C4-2B (cell line): ENCODE measurements at regions not wholly inside any gene's neighbourhood (a gene's known extent, or its start where the extent isn't known, plus 50 kb on each side); places are given as distances from the start of the nearest gene placed in this dataset.

Experiments
- ZFX ChIP-seq: fragments of 450-650 bp; IDR thresholded peaks from 2 replicates; pipeline ENCODE4 v1.6.1; 2017
- TF ChIP-seq, protein P1 (sequence below): fragments of 450-650 bp; conservative IDR thresholded peaks from 2 replicates; pipeline ENCODE4 v1.5.1; 2017; ENCODE audit warnings: mild to moderate bottlenecking

DNA sequence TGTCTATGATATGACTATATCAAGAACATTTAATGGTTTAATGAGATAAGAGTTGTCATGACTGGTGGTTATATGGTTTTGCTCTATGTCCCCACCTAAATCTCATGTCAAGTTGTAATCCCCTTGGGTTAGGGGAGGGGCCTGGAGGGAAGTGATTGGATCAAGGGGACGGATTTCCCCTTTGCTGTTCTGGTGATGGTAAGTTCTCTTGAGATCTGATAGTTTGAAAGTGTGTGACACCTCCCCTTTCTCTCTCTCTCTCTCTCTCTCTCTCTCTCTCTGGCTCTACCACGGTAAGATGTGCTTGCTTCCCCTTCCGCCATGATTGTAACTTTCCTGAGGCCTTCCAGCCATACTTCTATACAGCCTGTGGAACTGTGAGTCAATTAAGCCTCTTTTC is 803.4 kb downstream of the TRIML1 start:
- TF ChIP-seq, protein P1, sequence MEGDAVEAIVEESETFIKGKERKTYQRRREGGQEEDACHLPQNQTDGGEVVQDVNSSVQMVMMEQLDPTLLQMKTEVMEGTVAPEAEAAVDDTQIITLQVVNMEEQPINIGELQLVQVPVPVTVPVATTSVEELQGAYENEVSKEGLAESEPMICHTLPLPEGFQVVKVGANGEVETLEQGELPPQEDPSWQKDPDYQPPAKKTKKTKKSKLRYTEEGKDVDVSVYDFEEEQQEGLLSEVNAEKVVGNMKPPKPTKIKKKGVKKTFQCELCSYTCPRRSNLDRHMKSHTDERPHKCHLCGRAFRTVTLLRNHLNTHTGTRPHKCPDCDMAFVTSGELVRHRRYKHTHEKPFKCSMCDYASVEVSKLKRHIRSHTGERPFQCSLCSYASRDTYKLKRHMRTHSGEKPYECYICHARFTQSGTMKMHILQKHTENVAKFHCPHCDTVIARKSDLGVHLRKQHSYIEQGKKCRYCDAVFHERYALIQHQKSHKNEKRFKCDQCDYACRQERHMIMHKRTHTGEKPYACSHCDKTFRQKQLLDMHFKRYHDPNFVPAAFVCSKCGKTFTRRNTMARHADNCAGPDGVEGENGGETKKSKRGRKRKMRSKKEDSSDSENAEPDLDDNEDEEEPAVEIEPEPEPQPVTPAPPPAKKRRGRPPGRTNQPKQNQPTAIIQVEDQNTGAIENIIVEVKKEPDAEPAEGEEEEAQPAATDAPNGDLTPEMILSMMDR = no peak
- no peak for TF ChIP-seq ZFX
